SK-N-MC (cell line): ENCODE measurements at regions not wholly inside any gene's neighbourhood (a gene's known extent, or its start where the extent isn't known, plus 50 kb on each side); places are given as distances from the start of the nearest gene placed in this dataset.

Experiments used
- EZH2 ChIP-seq: fragments of 200-600 bp; sonication (generic); IDR thresholded peaks from one replicate; pipeline ENCODE4 v1.6.1; 2017; ENCODE audit warnings: antibody characterized with exemption
- POLR2AphosphoS5 ChIP-seq: IDR thresholded peaks from 2 replicates; pipeline ENCODE4 v1.6.1; 2012; ENCODE audit warnings: mild to moderate bottlenecking, low read depth, low read length, borderline replicate concordance

DNA sequence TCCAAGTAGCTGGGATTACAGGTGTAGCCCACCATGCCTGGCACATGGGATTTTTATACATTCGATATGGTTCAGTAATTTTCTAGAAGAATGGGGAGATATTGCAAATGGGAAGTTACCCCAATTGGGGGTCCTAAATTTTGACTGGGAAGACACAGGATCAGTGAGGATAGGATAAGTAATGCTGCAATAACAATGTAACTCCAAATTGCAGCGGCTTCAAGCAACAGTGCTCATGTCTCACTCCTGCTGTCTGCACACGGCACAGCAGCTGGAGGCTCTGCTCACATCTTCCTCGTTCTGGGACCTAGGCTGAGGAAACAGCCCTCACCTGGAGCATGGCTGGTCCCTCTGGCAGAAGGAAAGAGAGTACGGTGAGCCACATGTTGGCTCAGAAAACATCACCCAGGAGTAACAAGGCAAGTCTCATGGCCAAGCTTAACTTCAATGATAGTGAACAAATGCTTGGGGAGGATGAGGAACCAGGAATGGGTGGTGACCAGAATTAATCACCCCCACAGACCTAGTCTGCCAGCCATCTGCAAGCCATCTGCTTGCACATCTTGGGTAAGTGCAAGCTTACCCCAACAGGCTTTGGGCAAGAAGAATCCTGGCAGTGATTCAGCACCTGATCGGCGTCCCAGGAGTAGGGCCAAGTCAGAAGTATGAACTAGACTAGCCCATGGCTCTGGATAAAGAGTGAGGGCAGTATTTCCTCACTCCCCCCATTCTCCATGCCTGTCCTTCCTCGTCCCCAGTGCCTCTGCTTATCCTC lies 229.2 kb downstream of the COPRS start:
- TF ChIP-seq POLR2AphosphoS5 (no peak), EZH2 (no peak)
